GM12873 (cell line): ENCODE measurements at regions not wholly inside any gene's neighbourhood (a gene's known extent, or its start where the extent isn't known, plus 50 kb on each side); places are given as distances from the start of the nearest gene placed in this dataset.

Experiments used
- TF ChIP-seq, protein P1 (sequence below): IDR thresholded peaks from 2 replicates; pipeline ENCODE4 v1.5.1; 2012; ENCODE audit warnings: low read depth, mild to moderate bottlenecking, moderate library complexity, low read length, control low read depth; ENCODE audit not compliant: insufficient read depth; ENCODE audit errors: missing control alignments

- TF ChIP-seq, protein P1, sequence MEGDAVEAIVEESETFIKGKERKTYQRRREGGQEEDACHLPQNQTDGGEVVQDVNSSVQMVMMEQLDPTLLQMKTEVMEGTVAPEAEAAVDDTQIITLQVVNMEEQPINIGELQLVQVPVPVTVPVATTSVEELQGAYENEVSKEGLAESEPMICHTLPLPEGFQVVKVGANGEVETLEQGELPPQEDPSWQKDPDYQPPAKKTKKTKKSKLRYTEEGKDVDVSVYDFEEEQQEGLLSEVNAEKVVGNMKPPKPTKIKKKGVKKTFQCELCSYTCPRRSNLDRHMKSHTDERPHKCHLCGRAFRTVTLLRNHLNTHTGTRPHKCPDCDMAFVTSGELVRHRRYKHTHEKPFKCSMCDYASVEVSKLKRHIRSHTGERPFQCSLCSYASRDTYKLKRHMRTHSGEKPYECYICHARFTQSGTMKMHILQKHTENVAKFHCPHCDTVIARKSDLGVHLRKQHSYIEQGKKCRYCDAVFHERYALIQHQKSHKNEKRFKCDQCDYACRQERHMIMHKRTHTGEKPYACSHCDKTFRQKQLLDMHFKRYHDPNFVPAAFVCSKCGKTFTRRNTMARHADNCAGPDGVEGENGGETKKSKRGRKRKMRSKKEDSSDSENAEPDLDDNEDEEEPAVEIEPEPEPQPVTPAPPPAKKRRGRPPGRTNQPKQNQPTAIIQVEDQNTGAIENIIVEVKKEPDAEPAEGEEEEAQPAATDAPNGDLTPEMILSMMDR = no peak
Measured at GRCh38 chr5:13027874-13028273, 916.6 kb downstream of the DNAH5 start.

GRCh38 chr5:13019729-13020128 is 924.8 kb downstream of the DNAH5 start:
- TF ChIP-seq, protein P1 = no peak

DNA sequence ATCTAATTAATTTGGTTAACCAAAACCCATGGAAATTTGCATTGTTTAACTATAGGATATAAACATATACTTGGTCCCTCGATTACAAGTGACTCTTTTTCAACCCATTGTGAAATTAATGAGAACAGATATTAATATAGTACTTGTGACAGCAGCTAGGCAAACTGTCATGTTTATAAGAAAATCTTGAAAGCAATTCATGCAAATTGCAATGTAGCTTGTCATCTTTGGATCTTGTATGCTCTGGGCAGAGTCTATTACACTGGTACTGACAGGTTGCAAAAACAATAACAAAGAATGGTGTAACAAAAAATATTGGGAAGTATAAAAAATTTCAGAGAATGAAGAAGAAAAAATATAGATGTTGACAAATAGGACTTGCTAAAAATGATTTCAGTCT is 941.0 kb downstream of the DNAH5 start:
- TF ChIP-seq, protein P1 = no peak

GRCh38 chr5:12999667-13000066 is 944.8 kb downstream of the DNAH5 start:
- TF ChIP-seq, protein P1 = no peak

DNA sequence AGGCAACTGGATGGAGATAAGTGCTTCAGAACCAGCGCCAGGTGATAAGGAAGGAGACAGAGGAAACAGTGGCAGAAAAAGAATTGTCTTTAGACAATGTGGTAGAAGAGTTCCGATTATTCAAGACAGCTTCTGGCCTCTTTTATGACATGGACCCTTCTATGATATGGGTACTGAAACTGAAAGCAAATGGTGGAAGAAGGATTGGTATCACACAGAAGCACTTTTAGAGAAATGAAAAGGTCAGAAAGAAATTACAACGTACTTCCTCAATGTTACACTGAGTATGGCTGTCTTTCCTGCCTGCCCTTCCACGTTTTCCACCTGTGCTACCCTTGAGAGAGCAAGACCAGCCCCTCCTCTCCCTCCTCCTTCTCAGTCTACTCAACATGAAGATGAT is 959.3 kb downstream of the DNAH5 start:
- TF ChIP-seq, protein P1 = no peak

DNA sequence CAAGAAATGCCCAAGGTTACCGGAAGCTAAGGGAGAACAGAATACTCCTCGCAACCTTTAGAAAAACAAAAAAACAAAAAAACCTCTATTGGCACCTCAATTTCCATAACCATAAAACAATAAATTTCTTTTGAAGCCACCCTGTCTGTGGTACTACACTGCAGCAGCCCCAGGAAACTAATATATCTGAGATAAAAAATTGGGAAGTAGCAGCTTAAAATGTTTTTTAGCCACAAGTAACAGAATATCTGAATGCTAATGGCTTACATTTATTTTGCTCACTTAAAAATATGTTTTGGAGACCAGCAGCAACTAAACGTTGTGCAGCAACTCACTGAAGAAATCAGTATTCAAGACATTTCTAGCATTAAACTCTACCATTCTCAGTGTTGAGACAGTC is 969.6 kb downstream of the DNAH5 start:
- TF ChIP-seq, protein P1 = no peak

- TF ChIP-seq, protein P1 = no peak
Measured at GRCh38 chr5:12965804-12966203, 978.7 kb downstream of the DNAH5 start.
